IPS-11a (cell line): ENCODE measurements at regions not wholly inside any gene's neighbourhood (a gene's known extent, or its start where the extent isn't known, plus 50 kb on each side); places are given as distances from the start of the nearest gene placed in this dataset.

ENCODE experiments used
- H3K4me3 ChIP-seq: one replicate; pipeline ENCODE4 v1.5.1; 2013; ENCODE audit warnings: low read depth, low read length, control low read depth

- no peak overlapping the region for H3K4me3 ChIP-seq
These were observed 1110.2 kb downstream of the GALC start for GRCh38 chr14:86882818-86883217.

- H3K4me3 ChIP-seq, result no peak overlapping the region
These were observed 1127.0 kb downstream of the GALC start for GRCh38 chr14:86865934-86866333.

- H3K4me3 ChIP-seq, result no peak overlapping the region
These were observed 1134.4 kb downstream of the GALC start for GRCh38 chr14:86858591-86858990.

- H3K4me3 ChIP-seq, result no peak overlapping the region
These were observed 1135.0 kb downstream of the GALC start for GRCh38 chr14:86858031-86858430.

GRCh38 chr14:86852530-86852929 is 1140.5 kb downstream of the GALC start:
- H3K4me3 ChIP-seq, result no peak overlapping the region

- no peak overlapping the region for H3K4me3 ChIP-seq
These were observed 1145.8 kb downstream of the GALC start for GRCh38 chr14:86847140-86847539.

GRCh38 chr14:86838363-86838762 is 1154.6 kb downstream of the GALC start:
- no peak overlapping the region for H3K4me3 ChIP-seq

GRCh38 chr14:86826661-86827060 is 1166.3 kb downstream of the GALC start:
- H3K4me3 ChIP-seq, result no peak overlapping the region

- H3K4me3 ChIP-seq, result no peak overlapping the region
These were observed 1168.8 kb downstream of the GALC start for GRCh38 chr14:86824167-86824566.

- no peak overlapping the region for H3K4me3 ChIP-seq
These were observed 1169.4 kb downstream of the GALC start for GRCh38 chr14:86823581-86823980.

GRCh38 chr14:86815341-86815740 is 1177.6 kb downstream of the GALC start:
- H3K4me3 ChIP-seq, result no peak overlapping the region

GRCh38 chr14:86802726-86803125 is 1190.3 kb downstream of the GALC start:
- H3K4me3 ChIP-seq, result no peak overlapping the region

GRCh38 chr14:86799244-86799647 is 1193.7 kb downstream of the GALC start:
- H3K4me3 ChIP-seq, result no peak overlapping the region

GRCh38 chr14:86798330-86798729 is 1194.7 kb downstream of the GALC start:
- no peak overlapping the region for H3K4me3 ChIP-seq

GRCh38 chr14:86797075-86797351 is 1196.0 kb downstream of the GALC start:
- no peak overlapping the region for H3K4me3 ChIP-seq

- H3K4me3 ChIP-seq, result no peak overlapping the region
These were observed 1196.5 kb downstream of the GALC start for GRCh38 chr14:86796221-86797074.

- no peak overlapping the region for H3K4me3 ChIP-seq
These were observed 1198.3 kb downstream of the GALC start for GRCh38 chr14:86794689-86795088.

- no peak overlapping the region for H3K4me3 ChIP-seq
These were observed 1202.3 kb downstream of the GALC start for GRCh38 chr14:86790408-86791364.

- no peak overlapping the region for H3K4me3 ChIP-seq
These were observed 1204.8 kb downstream of the GALC start for GRCh38 chr14:86788224-86788623.

- no peak overlapping the region for H3K4me3 ChIP-seq
These were observed 1205.3 kb downstream of the GALC start for GRCh38 chr14:86787717-86788116.

- H3K4me3 ChIP-seq, result no peak overlapping the region
These were observed 1210.8 kb downstream of the GALC start for GRCh38 chr14:86782092-86782580.
